ENCODE measurements at regions not wholly inside any gene's neighbourhood (a gene's known extent, or its start where the extent isn't known, plus 50 kb on each side); places are given as distances from the start of the nearest gene placed in this dataset.

GRCh38 chr5:57004800-57005199 lies 52.9 kb upstream of the MIER3 start:
- no TSS peak for BruUV-seq (replicated peaks)
- Histone ChIP-seq H3K4me1 (ENCODE audit: control insufficient read depth in 1 of 2, insufficient read depth in 2 of 2, low read length in 2 of 2) (peaks cover 5 to 11% of the 10 kb centered on the region in 2 experiments; a peak in 3 of 4 replicates), H3K9me3 (ENCODE audit: control insufficient read depth in 1 of 2, insufficient read depth in 1 of 2, low read depth in 1 of 2, low read length in 2 of 2) (no peaks in the 10 kb centered on the region), H3K27me3 (ENCODE audit: insufficient read depth, low read length) (no peaks in the 10 kb centered on the region), H3K36me3 (ENCODE audit: control insufficient read depth in 1 of 2, insufficient read depth in 2 of 2, low read length in 2 of 2) (no peaks in the 10 kb centered on the region), H3K4me3 (replicated peaks in 1 of 2; ENCODE audit: low read depth in 1 of 2, low read length in 2 of 2) (no peak overlapping the region), H2AFZ (ENCODE audit: low read depth, low read length, poor library complexity, severe bottlenecking) (no peak overlapping the region), H3K4me2 (ENCODE audit: low read length) (peak overlapping the region; percentile 34), H3K9ac (ENCODE audit: low read length) (no peak overlapping the region), H4K20me1 (ENCODE audit: insufficient read depth) (no peaks in the 10 kb centered on the region), H3K9me2 (ENCODE audit: insufficient read depth) (no peaks in the 10 kb centered on the region), H3K79me2 (ENCODE audit: insufficient read depth, low read length) (no peaks in the 10 kb centered on the region), H3K27ac (ENCODE audit: low read depth, low read length) (no peak overlapping the region)
- ChIA-PET RAD21 (ENCODE audit: low non-redundant PET in 1 of 2, low total read pairs in 2 of 2, uncharacterized antibody in 2 of 2, unreplicated experiment in 2 of 2) (no interaction called here), POLR2A (no interaction called here), CTCF (no interaction called here)
- intact Hi-C loops (cut with micrococcal nuclease) = no loop called here
- ATAC-seq (peak; percentile 57; the same call in 1 of the 2 replicates), DNase-seq (ENCODE audit: low read depth, low spot score) (no peak)
- no peak for TF ChIP-seq TCF7L2 (IDR thresholded peaks at IDR 0.05; ENCODE audit: borderline replicate concordance, extremely low read depth, insufficient read depth, insufficient read length)
- TF ChIP-seq SIN3A (IDR thresholded peaks at IDR 0.05; ENCODE audit: low read depth) = no peak
- no peak for TF ChIP-seq YY1 (IDR thresholded peaks at IDR 0.05; ENCODE audit: extremely low read depth, insufficient replicate concordance, low read depth, low read length)
- no peak for TF ChIP-seq ZFX (IDR thresholded peaks at IDR 0.05)
- no peak for TF ChIP-seq SP1 (IDR thresholded peaks at IDR 0.05; ENCODE audit: low read depth)
- TF ChIP-seq ZNF274 (IDR thresholded peaks at IDR 0.05; ENCODE audit: low read depth, low read length) = no peak
- no peak for TF ChIP-seq FOSL1 (IDR thresholded peaks at IDR 0.05; ENCODE audit: low read depth)
- TF ChIP-seq ELF1 (IDR thresholded peaks at IDR 0.05; ENCODE audit: borderline replicate concordance, low read depth) = no peak
- TF ChIP-seq CBX3 (IDR thresholded peaks at IDR 0.05; ENCODE audit: low read depth) = no peak
- TF ChIP-seq RAD21 (IDR thresholded peaks at IDR 0.05; ENCODE audit: low read depth) = no peak

DNA sequence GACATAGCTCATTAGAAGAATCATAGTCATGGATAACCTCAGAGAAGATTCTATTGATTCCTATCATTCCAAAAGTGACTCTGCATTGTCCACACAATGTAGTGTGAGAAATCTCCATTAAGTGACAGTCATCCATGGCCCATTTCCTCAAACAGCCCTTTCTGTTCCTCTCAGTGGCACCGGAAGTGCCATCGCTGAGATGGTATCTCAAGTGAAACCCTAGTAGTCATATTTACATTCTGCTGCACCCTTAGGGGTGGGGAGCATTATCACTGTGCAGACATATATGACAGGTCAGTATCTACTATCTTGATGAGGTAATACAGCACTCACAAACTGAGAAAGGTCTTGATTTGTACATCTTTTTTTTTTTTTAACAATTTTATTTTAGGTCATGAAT lies 55.4 kb upstream of the MIER3 start:
- no peak overlapping the region for H3K4me2 ChIP-seq (ENCODE audit: low read length)
- H3K9me2 ChIP-seq (ENCODE audit: insufficient read depth) = no peaks in the 10 kb centered on the region
- H3K27me3 ChIP-seq (ENCODE audit: insufficient read depth, low read length) = no peaks in the 10 kb centered on the region
- BruUV-seq (replicated peaks) = no TSS peak
- no peak overlapping the region for H3K4me3 ChIP-seq (replicated peaks in 1 of 2; ENCODE audit: low read depth in 1 of 2, low read length in 2 of 2)
- no peaks in the 10 kb centered on the region for H3K36me3 ChIP-seq (ENCODE audit: control insufficient read depth in 1 of 2, insufficient read depth in 2 of 2, low read length in 2 of 2)
- no peaks in the 10 kb centered on the region for H3K9me3 ChIP-seq (ENCODE audit: control insufficient read depth in 1 of 2, insufficient read depth in 1 of 2, low read depth in 1 of 2, low read length in 2 of 2)
- DNase-seq (ENCODE audit: low read depth, low spot score) = no peak
- H3K79me2 ChIP-seq (ENCODE audit: insufficient read depth, low read length) = no peaks in the 10 kb centered on the region
- intact Hi-C loops (cut with micrococcal nuclease) = no loop called here
- peaks cover 5 to 11% of the 10 kb centered on the region in 2 experiments; a peak in 3 of 4 replicates for H3K4me1 ChIP-seq (ENCODE audit: control insufficient read depth in 1 of 2, insufficient read depth in 2 of 2, low read length in 2 of 2)
- no peaks in the 10 kb centered on the region for H4K20me1 ChIP-seq (ENCODE audit: insufficient read depth)
- RAD21 ChIA-PET (ENCODE audit: low non-redundant PET in 1 of 2, low total read pairs in 2 of 2, uncharacterized antibody in 2 of 2, unreplicated experiment in 2 of 2) = no interaction called here
- H3K9ac ChIP-seq (ENCODE audit: low read length) = no peak overlapping the region
- CTCF ChIA-PET = no interaction called here
- ATAC-seq = no peak
- H2AFZ ChIP-seq (ENCODE audit: low read depth, low read length, poor library complexity, severe bottlenecking) = no peak overlapping the region
- no peak overlapping the region for H3K27ac ChIP-seq (ENCODE audit: low read depth, low read length)
- POLR2A ChIA-PET = no interaction called here
- TF ChIP-seq JUND (IDR thresholded peaks at IDR 0.05) (no peak), EZH2phosphoT487 (IDR thresholded peaks at IDR 0.05; ENCODE audit: borderline replicate concordance) (no peak), ZNF274 (IDR thresholded peaks at IDR 0.05; ENCODE audit: low read depth, low read length) (no peak), MAX (IDR thresholded peaks at IDR 0.05) (no peak), RAD21 (IDR thresholded peaks at IDR 0.05; ENCODE audit: low read depth) (no peak), EZH2 (IDR thresholded peaks at IDR 0.05) (no peak), ELF1 (IDR thresholded peaks at IDR 0.05; ENCODE audit: borderline replicate concordance, low read depth) (no peak), EGR1 (IDR thresholded peaks at IDR 0.05; ENCODE audit: low read depth) (no peak), POLR2AphosphoS5 (IDR thresholded peaks at IDR 0.05; ENCODE audit: low read depth, low read length) (no peak), CBX3 (IDR thresholded peaks at IDR 0.05; ENCODE audit: low read depth) (no peak), CTCF (IDR thresholded peaks at IDR 0.05 in 2 of 3, conservative IDR thresholded peaks at IDR 0.05 in 1 of 3; ENCODE audit: borderline replicate concordance in 1 of 3, insufficient read depth in 1 of 3, low read depth in 2 of 3, low read length in 2 of 3) (no peak), SIN3A (IDR thresholded peaks at IDR 0.05; ENCODE audit: low read depth) (no peak)
- TF ChIP-seq, protein P1, sequence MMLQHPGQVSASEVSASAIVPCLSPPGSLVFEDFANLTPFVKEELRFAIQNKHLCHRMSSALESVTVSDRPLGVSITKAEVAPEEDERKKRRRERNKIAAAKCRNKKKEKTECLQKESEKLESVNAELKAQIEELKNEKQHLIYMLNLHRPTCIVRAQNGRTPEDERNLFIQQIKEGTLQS (IDR thresholded peaks at IDR 0.05) = no peak

Measured in HCT116 (cell line).